HCT116 (cell line): ENCODE measurements at regions not wholly inside any gene's neighbourhood (a gene's known extent, or its start where the extent isn't known, plus 50 kb on each side); places are given as distances from the start of the nearest gene placed in this dataset.

Source experiments
- CTCF ChIP-seq, 3 experiments: fragments of 200-600 bp in 1 of 3; sonication (generic) in 1 of 3; IDR thresholded peaks in 2 of 3; conservative IDR thresholded peaks in 1 of 3; 2 replicates each; pipeline ENCODE4 v1.5.1; 2012 to 2017; ENCODE audit warnings: low read depth in 2 of 3, low read length in 2 of 3, antibody characterized with exemption in 1 of 3, borderline replicate concordance in 1 of 3, control low read depth in 1 of 3, mild to moderate bottlenecking in 1 of 3, mixed read lengths in 1 of 3, mixed run types in 1 of 3, moderate library complexity in 1 of 3; ENCODE audit not compliant: insufficient read depth in 1 of 3
- EZH2 ChIP-seq: fragments of 200-600 bp; sonication (generic); IDR thresholded peaks from 2 replicates; pipeline ENCODE4 v1.6.1; 2017; ENCODE audit warnings: antibody characterized with exemption, mixed run types
- POLR2A ChIP-seq: IDR thresholded peaks from 2 replicates; pipeline ENCODE4 v1.7.0; 2011; ENCODE audit warnings: borderline replicate concordance; ENCODE audit not compliant: insufficient read depth, insufficient read length; ENCODE audit errors: extremely low read depth

- TF ChIP-seq EZH2: no peak
- TF ChIP-seq CTCF (IDR thresholded peaks at IDR 0.05 in 2 of 3, conservative IDR thresholded peaks at IDR 0.05 in 1 of 3; ENCODE audit: borderline replicate concordance in 1 of 3, insufficient read depth in 1 of 3, low read depth in 2 of 3, low read length in 2 of 3): no peak
- TF ChIP-seq POLR2A: no peak
Measured at GRCh38 chr2:51103205-51103604, 71.3 kb upstream of the NRXN1 start.
